ENCODE measurements at regions not wholly inside any gene's neighbourhood (a gene's known extent, or its start where the extent isn't known, plus 50 kb on each side); places are given as distances from the start of the nearest gene placed in this dataset.

DNA sequence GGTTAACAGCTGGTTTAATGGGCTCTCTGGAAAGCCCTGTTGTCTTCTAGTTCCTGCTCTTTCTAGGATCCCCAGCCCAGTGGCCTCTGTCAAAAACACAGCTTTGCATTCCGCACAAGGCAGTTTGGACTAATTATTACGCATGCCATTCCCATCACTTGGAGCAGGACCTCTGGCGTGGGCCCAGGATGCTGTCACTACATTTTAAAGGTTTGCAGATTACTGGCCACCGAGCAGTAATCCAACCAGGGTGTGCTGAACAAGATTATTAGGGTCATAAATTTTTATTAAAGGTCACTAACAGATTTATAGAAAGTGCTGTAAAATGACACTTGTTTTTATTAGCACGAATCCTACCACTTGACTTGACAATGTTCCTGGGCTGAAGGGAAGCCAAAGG lies 143.6 kb upstream of the SLC6A11 start:
- intact Hi-C loops (cut with DNase I; ENCODE audit: low total_unique reads): no loop called here
- no peak for DNase-seq
- 41 to 48% methylated on average over 5 of the region's 5 CpGs for WGBS, 2 donors
- Histone ChIP-seq H3K4me3 (no peak overlapping the region), H3K27ac (no peak overlapping the region), H3K9me3 (no peaks in the 10 kb centered on the region), H3K4me1 (no peaks in the 10 kb centered on the region), H3K27me3 (no peaks in the 10 kb centered on the region), H3K36me3 (ENCODE audit: low read depth, missing control alignments) (no peaks in the 10 kb centered on the region)
- TF ChIP-seq POLR2A (IDR thresholded peaks at IDR 0.05): no peak
- TF ChIP-seq, protein P1, sequence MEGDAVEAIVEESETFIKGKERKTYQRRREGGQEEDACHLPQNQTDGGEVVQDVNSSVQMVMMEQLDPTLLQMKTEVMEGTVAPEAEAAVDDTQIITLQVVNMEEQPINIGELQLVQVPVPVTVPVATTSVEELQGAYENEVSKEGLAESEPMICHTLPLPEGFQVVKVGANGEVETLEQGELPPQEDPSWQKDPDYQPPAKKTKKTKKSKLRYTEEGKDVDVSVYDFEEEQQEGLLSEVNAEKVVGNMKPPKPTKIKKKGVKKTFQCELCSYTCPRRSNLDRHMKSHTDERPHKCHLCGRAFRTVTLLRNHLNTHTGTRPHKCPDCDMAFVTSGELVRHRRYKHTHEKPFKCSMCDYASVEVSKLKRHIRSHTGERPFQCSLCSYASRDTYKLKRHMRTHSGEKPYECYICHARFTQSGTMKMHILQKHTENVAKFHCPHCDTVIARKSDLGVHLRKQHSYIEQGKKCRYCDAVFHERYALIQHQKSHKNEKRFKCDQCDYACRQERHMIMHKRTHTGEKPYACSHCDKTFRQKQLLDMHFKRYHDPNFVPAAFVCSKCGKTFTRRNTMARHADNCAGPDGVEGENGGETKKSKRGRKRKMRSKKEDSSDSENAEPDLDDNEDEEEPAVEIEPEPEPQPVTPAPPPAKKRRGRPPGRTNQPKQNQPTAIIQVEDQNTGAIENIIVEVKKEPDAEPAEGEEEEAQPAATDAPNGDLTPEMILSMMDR (IDR thresholded peaks at IDR 0.05): no peak

DNA sequence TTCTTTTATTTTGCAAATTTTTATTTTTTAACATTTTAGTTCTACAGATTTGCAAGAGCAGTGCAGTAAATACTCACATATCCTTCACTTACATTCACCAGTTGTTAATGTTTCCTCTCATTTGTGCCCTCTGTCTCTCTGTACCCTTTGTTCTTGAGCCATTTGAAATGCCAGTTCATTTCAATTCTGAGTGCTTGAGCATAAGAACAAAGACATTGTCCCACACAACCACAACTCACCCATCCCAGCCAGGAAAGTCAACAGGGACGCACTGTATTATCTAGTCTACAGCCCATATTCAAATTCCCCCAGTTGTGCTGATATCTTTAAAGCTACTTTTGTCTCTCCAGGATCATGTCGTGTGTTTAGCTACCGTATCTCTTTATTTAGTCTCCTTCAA lies 141.4 kb upstream of the SLC6A11 start:
- Histone ChIP-seq H3K36me3 (ENCODE audit: low read depth, missing control alignments) (no peaks in the 10 kb centered on the region), H3K9me3 (no peaks in the 10 kb centered on the region), H3K4me1 (no peaks in the 10 kb centered on the region), H3K4me3 (no peak overlapping the region), H3K27me3 (no peaks in the 10 kb centered on the region), H3K27ac (no peak overlapping the region)
- TF ChIP-seq, protein P1 (IDR thresholded peaks at IDR 0.05): no peak
- no peak for TF ChIP-seq POLR2A (IDR thresholded peaks at IDR 0.05)
- WGBS, 2 donors: 65 to 76% methylated on average over 3 of the region's 3 CpGs
- intact Hi-C loops (cut with DNase I; ENCODE audit: low total_unique reads): no loop called here
- no peak for DNase-seq

DNA sequence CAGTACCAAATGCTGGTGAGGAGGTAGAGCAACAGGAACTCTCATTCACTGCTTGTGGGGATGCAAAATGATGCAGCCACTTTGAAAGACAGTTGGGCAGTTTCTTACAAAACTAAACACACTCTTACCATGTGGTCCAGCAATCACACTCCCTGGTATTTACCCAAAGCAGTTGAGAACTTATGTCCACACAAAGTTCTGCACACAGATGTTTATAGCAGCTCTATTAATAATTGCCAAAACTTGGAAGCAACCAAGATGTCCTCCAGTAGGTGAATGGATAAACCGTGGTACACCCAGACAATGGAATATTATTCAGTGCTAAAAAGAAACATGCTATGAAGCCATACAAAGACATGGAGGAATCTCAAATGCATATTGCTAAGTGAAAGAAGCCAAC lies 139.1 kb upstream of the SLC6A11 start:
- no peak for TF ChIP-seq POLR2A (IDR thresholded peaks at IDR 0.05)
- TF ChIP-seq, protein P1 (IDR thresholded peaks at IDR 0.05): no peak
- no peaks in the 10 kb centered on the region for H3K4me1 ChIP-seq
- WGBS, 2 donors: 84 to 93% methylated on average over 1 of the region's 1 CpG
- H3K27ac ChIP-seq: no peak overlapping the region
- H3K4me3 ChIP-seq: no peak overlapping the region
- intact Hi-C loops (cut with DNase I; ENCODE audit: low total_unique reads): no loop called here
- no peaks in the 10 kb centered on the region for H3K27me3 ChIP-seq
- no peaks in the 10 kb centered on the region for H3K9me3 ChIP-seq
- no peak for DNase-seq
- no peaks in the 10 kb centered on the region for H3K36me3 ChIP-seq (ENCODE audit: low read depth, missing control alignments)

DNA sequence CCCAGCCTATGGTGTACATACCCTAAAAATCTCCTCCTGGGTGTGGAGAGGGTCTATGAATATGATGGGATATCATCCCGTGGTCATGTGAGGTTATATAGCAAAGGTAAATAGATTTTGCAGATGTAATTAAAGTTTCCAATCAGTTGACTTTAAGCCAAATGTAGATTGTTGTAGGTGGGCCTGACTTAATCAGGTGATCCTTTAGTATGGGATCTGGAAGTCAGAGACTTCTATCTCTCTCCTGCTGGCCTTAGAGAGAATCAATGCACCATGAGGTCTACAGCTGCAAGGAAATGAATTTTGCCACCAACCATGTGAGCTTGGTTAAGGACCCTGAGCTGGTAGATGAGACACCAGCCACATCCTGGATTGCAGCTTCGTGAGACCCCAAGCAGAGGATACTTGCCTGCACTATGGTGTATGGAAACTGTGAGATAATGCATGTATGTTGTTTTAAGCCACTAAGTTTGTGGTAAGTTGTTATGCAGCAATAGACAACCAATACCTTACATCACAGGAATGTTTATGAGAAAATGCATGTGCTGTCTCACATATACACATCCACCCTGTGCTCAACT lies 137.1 kb upstream of the SLC6A11 start:
- Histone ChIP-seq H3K9me3 (no peaks in the 10 kb centered on the region), H3K27me3 (no peaks in the 10 kb centered on the region), H3K4me3 (no peak overlapping the region), H3K36me3 (ENCODE audit: low read depth, missing control alignments) (no peaks in the 10 kb centered on the region), H3K4me1 (no peaks in the 10 kb centered on the region), H3K27ac (no peak overlapping the region)
- intact Hi-C loops (cut with DNase I; ENCODE audit: low total_unique reads): no loop called here
- no peak for DNase-seq
- 78 to 85% methylated on average over 2 of the region's 2 CpGs for WGBS, 2 donors
- TF ChIP-seq, protein P1 (IDR thresholded peaks at IDR 0.05): no peak
- TF ChIP-seq POLR2A (IDR thresholded peaks at IDR 0.05): no peak

DNA sequence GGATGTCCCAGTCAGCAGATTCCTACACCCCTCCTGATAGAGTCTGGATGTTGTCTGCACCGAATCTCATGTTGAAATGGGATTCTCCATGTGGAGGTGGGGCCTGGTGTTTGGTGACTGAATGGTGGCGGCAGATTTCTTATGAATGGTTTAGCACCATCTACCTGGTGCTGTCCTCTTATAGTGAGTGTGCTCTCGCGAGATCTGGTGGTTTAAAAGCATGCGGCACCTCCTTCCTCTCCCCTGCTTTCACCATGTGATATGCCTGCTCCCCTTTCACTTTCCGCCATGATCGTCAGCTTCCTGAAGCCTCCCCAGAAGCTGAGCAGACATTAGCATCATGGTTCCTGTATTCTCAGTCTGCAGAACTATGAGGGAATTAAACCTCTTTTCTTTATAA lies 135.2 kb upstream of the SLC6A11 start:
- H3K4me3 ChIP-seq: no peak overlapping the region
- no peak overlapping the region for H3K27ac ChIP-seq
- TF ChIP-seq POLR2A (IDR thresholded peaks at IDR 0.05): no peak
- TF ChIP-seq, protein P1 (IDR thresholded peaks at IDR 0.05): no peak
- intact Hi-C loops (cut with DNase I; ENCODE audit: low total_unique reads): no loop called here
- no peaks in the 10 kb centered on the region for H3K4me1 ChIP-seq
- no peaks in the 10 kb centered on the region for H3K36me3 ChIP-seq (ENCODE audit: low read depth, missing control alignments)
- H3K27me3 ChIP-seq: no peaks in the 10 kb centered on the region
- WGBS, 2 donors: 85 to 91% methylated on average over 6 to 7 of the region's 7 CpGs
- H3K9me3 ChIP-seq: no peaks in the 10 kb centered on the region
- no peak for DNase-seq

All from testis (tissue), 2 donors.